CD4-positive, alpha-beta T cell (primary cell): ENCODE measurements at regions not wholly inside any gene's neighbourhood (a gene's known extent, or its start where the extent isn't known, plus 50 kb on each side); places are given as distances from the start of the nearest gene placed in this dataset.
"Not testable (repeated sequence)": the region's sequence is repeated elsewhere in the genome, so short reads cannot be mapped to it uniquely, and the experiment has no call there.

ENCODE experiments used
- ATAC-seq: fragments of 200-7000 bp; cut with Tn5 transposase; one replicate; pipeline ENCODE4 v1.10.0; 2022; ENCODE audit warnings: mild to moderate bottlenecking; ENCODE audit not compliant: poor library complexity
- CTCF ChIA-PET: fragments of 350-600 bp; sonication (Branson Sonifier 250); formaldehyde crosslinking; loops from one replicate; lab custom pipeline; 2021; ENCODE audit warnings: antibody characterized with exemption, inconsistent platforms; lab: Charles Lee
- POLR2A ChIA-PET: fragments of 350-600 bp; sonication (Branson Sonifier 250); formaldehyde crosslinking; loops from one replicate; lab custom pipeline; 2021; ENCODE audit warnings: antibody characterized with exemption, inconsistent platforms; lab: Charles Lee
- DNase-seq, 14 experiments: peaks; one replicate each; pipeline ENCODE4 v3.0.0-alpha.2; 2013 to 2020; ENCODE audit warnings: mixed read lengths in 2 of 14
- H3K27ac ChIP-seq, 2 donors: one replicate each; pipeline versions ENCODE4 v1.5.1 to v1.7.0; 2013; ENCODE audit warnings: low read length in 2 of 2, low read depth in 1 of 2, mild to moderate bottlenecking in 1 of 2
- H3K27me3 ChIP-seq, 2 experiments: 1 replicate in 1 of 2; 2 replicates in 1 of 2; pipeline versions ENCODE4 v1.6.1 to v1.7.0; 2013; ENCODE audit warnings: low read length in 2 of 2, control low read depth in 1 of 2, mild to moderate bottlenecking in 1 of 2, moderate library complexity in 1 of 2; ENCODE audit not compliant: insufficient read depth in 2 of 2, control insufficient read depth in 1 of 2
- H3K36me3 ChIP-seq: one replicate; pipeline ENCODE4 v1.6.1; 2013; ENCODE audit warnings: low read length, control low read depth; ENCODE audit not compliant: insufficient read depth
- H3K4me1 ChIP-seq: one replicate; pipeline ENCODE4 v1.6.1; 2013; ENCODE audit warnings: low read length, control low read depth; ENCODE audit not compliant: insufficient read depth
- H3K4me3 ChIP-seq: one replicate; pipeline ENCODE4 v1.5.1; 2013; ENCODE audit warnings: mild to moderate bottlenecking, low read length, moderate library complexity
- H3K9me3 ChIP-seq, 2 experiments: 1 replicate in 1 of 2; 2 replicates in 1 of 2; pipeline versions ENCODE4 v1.6.1 to v1.7.0; 2013; ENCODE audit warnings: low read length in 2 of 2, mild to moderate bottlenecking in 2 of 2, control low read depth in 1 of 2, moderate library complexity in 1 of 2; ENCODE audit not compliant: control insufficient read depth in 1 of 2, insufficient read depth in 1 of 2
- H3K27ac Mint-ChIP-seq: one replicate; pipeline ENCODE4 v1.8.0; 2020; ENCODE audit warnings: mixed read lengths
- H3K27me3 Mint-ChIP-seq: one replicate; pipeline ENCODE4 v1.8.0; 2021; ENCODE audit warnings: mixed read lengths
- H3K36me3 Mint-ChIP-seq: one replicate; pipeline ENCODE4 v1.8.0; 2021; ENCODE audit warnings: low read depth, mixed read lengths
- H3K4me1 Mint-ChIP-seq: one replicate; pipeline ENCODE4 v1.8.0; 2021; ENCODE audit warnings: low read depth, mixed read lengths
- H3K4me3 Mint-ChIP-seq: one replicate; pipeline ENCODE4 v1.8.0; 2020; ENCODE audit warnings: mild to moderate bottlenecking, mixed read lengths
- H3K9me3 Mint-ChIP-seq: one replicate; pipeline ENCODE4 v1.8.0; 2020; ENCODE audit warnings: mixed read lengths
- intact Hi-C, 2 experiments: fragments of 100-400 bp; cut with DNase I in 1 of 2; cut with micrococcal nuclease in 1 of 2; formaldehyde crosslinking; loops; one replicate each; pipeline versions ENCODE4 v1.15.1 to v1.9.0; 2023 to 2025; cut with DNase I, micrococcal nuclease
- TF ChIP-seq, protein P1 (sequence below): fragments of 200-600 bp; IDR thresholded peaks from one replicate; pipeline ENCODE4 v1.8.0; 2022; ENCODE audit warnings: antibody characterized with exemption, mild to moderate bottlenecking

DNA sequence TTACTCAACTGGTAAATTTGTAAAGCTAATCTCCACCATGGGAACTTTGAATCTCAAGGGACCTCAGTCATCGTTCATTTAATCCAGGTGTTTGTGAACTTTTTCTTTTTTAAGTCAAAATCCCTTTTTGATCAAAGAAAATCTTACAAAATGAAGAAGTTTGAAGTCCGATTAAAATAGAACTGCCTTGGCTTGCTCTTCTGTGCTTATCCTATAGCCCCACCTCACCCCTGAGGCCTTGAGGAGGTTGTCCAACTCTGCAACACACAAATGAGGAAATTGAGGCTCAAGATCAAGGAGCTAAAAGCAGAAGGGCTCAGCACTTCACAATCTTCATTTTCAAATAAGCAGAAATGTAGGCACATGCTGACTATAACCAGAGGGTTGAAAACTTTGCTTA lies 240.3 kb upstream of the SFRP2 start:
- H3K4me3 Mint-ChIP-seq: no peak overlapping the region
- Histone ChIP-seq H3K9me3 (no peaks in the 10 kb centered on the region), H3K27me3 (peaks cover 4% of the 10 kb centered on the region in 2 experiments), H3K36me3 (no peaks in the 10 kb centered on the region), H3K27ac (no peak overlapping the region), H3K4me3 (no peak overlapping the region), H3K4me1 (no peaks in the 10 kb centered on the region)
- TF ChIP-seq, protein P1, sequence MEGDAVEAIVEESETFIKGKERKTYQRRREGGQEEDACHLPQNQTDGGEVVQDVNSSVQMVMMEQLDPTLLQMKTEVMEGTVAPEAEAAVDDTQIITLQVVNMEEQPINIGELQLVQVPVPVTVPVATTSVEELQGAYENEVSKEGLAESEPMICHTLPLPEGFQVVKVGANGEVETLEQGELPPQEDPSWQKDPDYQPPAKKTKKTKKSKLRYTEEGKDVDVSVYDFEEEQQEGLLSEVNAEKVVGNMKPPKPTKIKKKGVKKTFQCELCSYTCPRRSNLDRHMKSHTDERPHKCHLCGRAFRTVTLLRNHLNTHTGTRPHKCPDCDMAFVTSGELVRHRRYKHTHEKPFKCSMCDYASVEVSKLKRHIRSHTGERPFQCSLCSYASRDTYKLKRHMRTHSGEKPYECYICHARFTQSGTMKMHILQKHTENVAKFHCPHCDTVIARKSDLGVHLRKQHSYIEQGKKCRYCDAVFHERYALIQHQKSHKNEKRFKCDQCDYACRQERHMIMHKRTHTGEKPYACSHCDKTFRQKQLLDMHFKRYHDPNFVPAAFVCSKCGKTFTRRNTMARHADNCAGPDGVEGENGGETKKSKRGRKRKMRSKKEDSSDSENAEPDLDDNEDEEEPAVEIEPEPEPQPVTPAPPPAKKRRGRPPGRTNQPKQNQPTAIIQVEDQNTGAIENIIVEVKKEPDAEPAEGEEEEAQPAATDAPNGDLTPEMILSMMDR: no peak
- H3K4me1 Mint-ChIP-seq: no peaks in the 10 kb centered on the region
- DNase-seq (no peak), ATAC-seq (no peak)
- CTCF ChIA-PET: interaction anchor here (1.3 kb wide), 1 partner anchor 10 kb away, joined by 4 read pairs; no protein-coding TSS in a partner anchor
- H3K36me3 Mint-ChIP-seq: no peaks in the 10 kb centered on the region
- intact Hi-C loops: no loop called here
- H3K27ac Mint-ChIP-seq: no peak overlapping the region
- H3K27me3 Mint-ChIP-seq: peaks cover 33% of the 10 kb centered on the region
- H3K9me3 Mint-ChIP-seq: peaks cover 8% of the 10 kb centered on the region
- POLR2A ChIA-PET: no interaction called here

DNA sequence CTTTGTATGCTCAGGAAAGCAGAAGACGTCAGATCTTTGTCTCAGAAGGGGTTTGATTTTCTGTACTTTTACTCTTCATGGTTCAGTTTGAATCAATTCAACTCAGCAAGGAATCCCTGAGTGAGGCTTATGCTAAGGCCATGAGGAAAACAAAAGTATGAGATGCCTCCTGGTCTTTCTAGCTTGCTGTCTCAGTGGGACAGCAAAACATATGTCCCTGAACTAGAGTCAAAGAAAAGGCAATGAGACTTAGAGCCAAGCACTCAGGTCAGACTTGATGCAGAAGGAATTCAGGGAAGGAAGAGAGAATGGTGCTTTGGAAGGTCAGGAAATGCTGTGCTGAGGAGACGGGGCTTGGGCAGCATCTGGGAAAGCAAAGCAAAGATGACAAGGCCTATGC lies 236.2 kb upstream of the SFRP2 start:
- peaks cover 27% of the 10 kb centered on the region for H3K27me3 Mint-ChIP-seq
- no peaks in the 10 kb centered on the region for H3K9me3 Mint-ChIP-seq
- ATAC-seq: no peak
- Histone ChIP-seq H3K27me3 (peaks cover 0 to 4% of the 10 kb centered on the region in 2 experiments), H3K9me3 (no peaks in the 10 kb centered on the region), H3K4me3 (no peak overlapping the region), H3K27ac (no peak overlapping the region), H3K36me3 (no peaks in the 10 kb centered on the region), H3K4me1 (no peaks in the 10 kb centered on the region)
- no peak overlapping the region for H3K27ac Mint-ChIP-seq
- H3K36me3 Mint-ChIP-seq: no peaks in the 10 kb centered on the region
- no peak for DNase-seq
- no peak overlapping the region for H3K4me3 Mint-ChIP-seq
- ChIA-PET CTCF (no interaction called here), POLR2A (no interaction called here)
- no peaks in the 10 kb centered on the region for H3K4me1 Mint-ChIP-seq
- intact Hi-C loops: no loop called here
- TF ChIP-seq, protein P1: no peak

DNA sequence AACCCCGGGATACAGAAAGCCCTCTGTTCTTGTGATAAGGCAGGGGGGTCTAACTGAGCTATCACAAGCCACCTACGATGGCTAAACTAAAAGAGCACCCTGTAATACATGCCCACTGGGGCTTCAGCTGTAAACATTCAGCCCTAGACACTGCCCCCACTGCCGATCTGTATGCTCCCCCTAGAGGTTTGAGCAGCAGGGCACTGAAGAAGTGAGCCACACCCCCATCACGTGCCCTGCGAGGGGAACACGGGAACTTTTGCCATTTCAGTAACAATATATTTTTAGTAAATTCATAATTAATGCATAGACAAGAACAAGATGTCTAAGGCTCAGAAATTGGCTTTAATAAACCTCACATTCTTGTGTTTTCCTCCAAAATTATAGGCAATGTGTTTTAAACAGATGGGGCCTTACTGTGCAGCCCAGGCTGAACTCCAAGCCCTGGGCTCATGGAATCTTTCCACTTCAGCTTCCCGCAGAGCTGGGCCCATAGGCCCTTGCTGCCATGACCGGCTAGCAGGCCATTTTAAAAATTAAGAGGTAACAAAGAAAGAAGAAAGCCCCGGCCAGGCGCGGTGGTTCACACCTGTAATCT lies 235.3 kb upstream of the SFRP2 start:
- ATAC-seq: no peak
- CTCF ChIA-PET: no interaction called here
- Histone ChIP-seq H3K4me3 (no peak overlapping the region), H3K4me1 (no peaks in the 10 kb centered on the region), H3K27me3 (peaks cover 0 to 4% of the 10 kb centered on the region in 2 experiments), H3K36me3 (no peaks in the 10 kb centered on the region), H3K9me3 (no peaks in the 10 kb centered on the region), H3K27ac (no peak overlapping the region)
- TF ChIP-seq, protein P1: no peak
- Mint-ChIP-seq H3K27ac (no peak overlapping the region), H3K27me3 (peaks cover 27% of the 10 kb centered on the region), H3K9me3 (no peaks in the 10 kb centered on the region), H3K36me3 (no peaks in the 10 kb centered on the region), H3K4me3 (no peak overlapping the region), H3K4me1 (no peaks in the 10 kb centered on the region)
- peak in 1 of 14 experiments; percentile 8 for DNase-seq
- intact Hi-C loops: loop anchor here in 1 of 2 experiments (5.0 kb wide), 1 partner anchor 237 kb away; the partner anchor contains the start of gene SFRP2
- POLR2A ChIA-PET: no interaction called here

DNA sequence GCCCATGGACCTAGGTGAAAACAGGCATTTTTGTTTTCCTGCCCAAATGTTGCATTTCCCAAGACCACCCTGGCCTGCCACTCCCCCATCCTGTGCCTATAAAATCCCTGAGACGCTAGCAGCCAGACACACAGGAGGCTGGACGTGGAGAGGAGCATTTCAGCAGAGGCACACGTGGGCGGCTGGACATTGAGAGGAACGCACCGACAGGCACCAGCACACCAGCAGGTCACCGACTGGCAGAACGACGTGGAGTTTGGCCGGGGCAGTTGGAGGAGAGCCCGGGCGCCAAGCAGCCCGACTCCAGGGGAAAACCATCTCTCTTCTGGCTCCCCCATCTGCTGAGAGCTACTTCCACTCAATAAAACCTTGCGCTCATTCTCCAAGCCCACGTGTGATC lies 234.8 kb upstream of the SFRP2 start:
- H3K27ac Mint-ChIP-seq, POLR2A ChIA-PET, H3K9me3 ChIP-seq, H3K36me3 ChIP-seq, H3K27me3 ChIP-seq, H3K4me3 ChIP-seq, CTCF ChIA-PET, H3K27ac ChIP-seq, H3K4me1 Mint-ChIP-seq, H3K4me1 ChIP-seq, H3K9me3 Mint-ChIP-seq, ATAC-seq, H3K4me3 Mint-ChIP-seq, H3K36me3 Mint-ChIP-seq: not testable (repeated sequence)
- peaks cover 27% of the 10 kb centered on the region for H3K27me3 Mint-ChIP-seq
- intact Hi-C loops: loop anchor here in 1 of 2 experiments (5.0 kb wide), 1 partner anchor 236 kb away; the partner anchor contains the start of gene SFRP2
- peak in 1 of 14 experiments; percentile 7 for DNase-seq
